ENCODE measurements at regions not wholly inside any gene's neighbourhood (a gene's known extent, or its start where the extent isn't known, plus 50 kb on each side); places are given as distances from the start of the nearest gene placed in this dataset.

DNA sequence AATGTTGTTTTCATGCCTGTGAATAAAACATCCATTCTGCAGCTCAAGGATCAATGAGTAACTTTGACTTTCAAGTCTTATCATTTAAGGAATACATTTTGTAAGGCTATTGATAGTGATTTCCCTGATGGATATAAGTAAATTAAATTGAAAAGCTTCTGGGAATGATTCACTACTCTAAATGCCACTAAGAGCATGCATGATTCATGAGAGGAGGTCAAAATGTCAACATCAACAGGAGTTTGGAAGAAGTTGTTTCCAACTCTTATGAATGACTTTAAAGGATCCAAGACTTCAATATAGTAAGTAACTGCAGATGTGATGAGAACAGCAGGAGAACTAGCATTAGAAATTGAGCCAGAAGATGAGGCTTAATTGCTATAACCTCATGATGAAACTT is 1487.3 kb downstream of the PCDH7 start:
- TF ChIP-seq, protein P1, sequence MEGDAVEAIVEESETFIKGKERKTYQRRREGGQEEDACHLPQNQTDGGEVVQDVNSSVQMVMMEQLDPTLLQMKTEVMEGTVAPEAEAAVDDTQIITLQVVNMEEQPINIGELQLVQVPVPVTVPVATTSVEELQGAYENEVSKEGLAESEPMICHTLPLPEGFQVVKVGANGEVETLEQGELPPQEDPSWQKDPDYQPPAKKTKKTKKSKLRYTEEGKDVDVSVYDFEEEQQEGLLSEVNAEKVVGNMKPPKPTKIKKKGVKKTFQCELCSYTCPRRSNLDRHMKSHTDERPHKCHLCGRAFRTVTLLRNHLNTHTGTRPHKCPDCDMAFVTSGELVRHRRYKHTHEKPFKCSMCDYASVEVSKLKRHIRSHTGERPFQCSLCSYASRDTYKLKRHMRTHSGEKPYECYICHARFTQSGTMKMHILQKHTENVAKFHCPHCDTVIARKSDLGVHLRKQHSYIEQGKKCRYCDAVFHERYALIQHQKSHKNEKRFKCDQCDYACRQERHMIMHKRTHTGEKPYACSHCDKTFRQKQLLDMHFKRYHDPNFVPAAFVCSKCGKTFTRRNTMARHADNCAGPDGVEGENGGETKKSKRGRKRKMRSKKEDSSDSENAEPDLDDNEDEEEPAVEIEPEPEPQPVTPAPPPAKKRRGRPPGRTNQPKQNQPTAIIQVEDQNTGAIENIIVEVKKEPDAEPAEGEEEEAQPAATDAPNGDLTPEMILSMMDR (IDR thresholded peaks at IDR 0.05), result no peak
- no peak for TF ChIP-seq POLR2A (IDR thresholded peaks at IDR 0.05)
